ENCODE measurements at regions not wholly inside any gene's neighbourhood (a gene's known extent, or its start where the extent isn't known, plus 50 kb on each side); places are given as distances from the start of the nearest gene placed in this dataset.

DNA sequence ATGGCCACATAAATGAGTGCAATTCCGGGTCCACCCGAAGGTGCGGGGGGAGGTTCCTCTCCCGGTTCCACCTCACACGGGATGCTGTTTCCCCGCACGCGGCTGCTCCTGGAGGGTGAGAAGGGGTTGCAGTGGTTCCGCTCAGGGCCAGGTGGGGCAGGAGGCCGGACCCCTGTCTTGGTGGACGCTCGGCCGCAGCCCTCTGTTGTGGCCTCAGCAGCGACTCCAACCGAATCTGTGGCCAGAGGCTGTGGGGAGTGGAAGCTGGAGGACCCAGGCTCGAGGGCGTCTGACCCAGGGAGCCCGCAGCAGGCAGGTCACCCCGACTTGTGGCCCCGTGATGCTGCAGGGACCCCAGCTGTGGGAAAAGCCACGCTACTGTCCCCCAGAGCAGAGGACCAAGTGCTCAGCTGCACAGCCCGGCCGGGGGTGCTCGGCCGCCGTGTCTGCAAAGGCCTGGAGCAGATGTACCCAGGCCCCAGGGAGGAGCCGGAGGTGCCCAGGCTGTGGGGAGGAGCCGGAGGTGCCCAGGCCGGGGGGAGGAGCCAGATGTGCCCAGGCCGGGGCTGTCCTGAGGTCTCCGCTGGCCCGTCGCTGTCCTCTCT, 83.9 kb downstream of the RTP5 start:
- TF ChIP-seq POLR2A (IDR thresholded peaks at IDR 0.05): no peak
- TF ChIP-seq, protein P1, sequence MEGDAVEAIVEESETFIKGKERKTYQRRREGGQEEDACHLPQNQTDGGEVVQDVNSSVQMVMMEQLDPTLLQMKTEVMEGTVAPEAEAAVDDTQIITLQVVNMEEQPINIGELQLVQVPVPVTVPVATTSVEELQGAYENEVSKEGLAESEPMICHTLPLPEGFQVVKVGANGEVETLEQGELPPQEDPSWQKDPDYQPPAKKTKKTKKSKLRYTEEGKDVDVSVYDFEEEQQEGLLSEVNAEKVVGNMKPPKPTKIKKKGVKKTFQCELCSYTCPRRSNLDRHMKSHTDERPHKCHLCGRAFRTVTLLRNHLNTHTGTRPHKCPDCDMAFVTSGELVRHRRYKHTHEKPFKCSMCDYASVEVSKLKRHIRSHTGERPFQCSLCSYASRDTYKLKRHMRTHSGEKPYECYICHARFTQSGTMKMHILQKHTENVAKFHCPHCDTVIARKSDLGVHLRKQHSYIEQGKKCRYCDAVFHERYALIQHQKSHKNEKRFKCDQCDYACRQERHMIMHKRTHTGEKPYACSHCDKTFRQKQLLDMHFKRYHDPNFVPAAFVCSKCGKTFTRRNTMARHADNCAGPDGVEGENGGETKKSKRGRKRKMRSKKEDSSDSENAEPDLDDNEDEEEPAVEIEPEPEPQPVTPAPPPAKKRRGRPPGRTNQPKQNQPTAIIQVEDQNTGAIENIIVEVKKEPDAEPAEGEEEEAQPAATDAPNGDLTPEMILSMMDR (IDR thresholded peaks at IDR 0.05): no peak

Data from adrenal gland (tissue), 5 donors.